ENCODE measurements at regions not wholly inside any gene's neighbourhood (a gene's known extent, or its start where the extent isn't known, plus 50 kb on each side); places are given as distances from the start of the nearest gene placed in this dataset.

DNA sequence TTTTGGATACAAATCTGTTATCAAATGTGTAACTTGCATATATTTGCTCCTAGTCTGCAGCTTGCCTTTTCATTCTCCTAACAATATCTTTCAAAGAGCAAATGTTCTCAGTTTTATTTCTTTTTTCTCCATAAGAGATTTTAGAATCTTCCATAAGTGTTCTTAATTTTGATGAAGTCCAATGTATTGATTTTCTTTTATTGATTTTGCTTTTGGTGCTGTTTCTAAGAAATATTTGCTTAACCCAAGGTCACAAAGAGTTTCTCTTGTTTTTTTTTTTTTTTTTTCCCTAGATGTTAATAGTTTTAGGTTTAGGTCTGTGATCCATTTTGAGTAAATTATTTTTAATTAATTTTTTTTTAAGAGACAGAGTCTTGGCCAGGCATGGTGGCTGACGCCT, 75.8 kb upstream of the SPRED2 start:
- H3K79me2 ChIP-seq (ENCODE audit: insufficient read depth, low read length), result no peaks in the 10 kb centered on the region
- no peak overlapping the region for H3K27ac ChIP-seq (ENCODE audit: low read length)
- no peak overlapping the region for H2AFZ ChIP-seq (ENCODE audit: low read depth, low read length)
- H3K9ac ChIP-seq (ENCODE audit: low read depth, low read length), result no peak overlapping the region
- H3K4me1 ChIP-seq (ENCODE audit: insufficient read depth, low read length), result no peaks in the 10 kb centered on the region
- no peaks in the 10 kb centered on the region for H3K36me3 ChIP-seq (ENCODE audit: insufficient read depth, low read length)
- DNase-seq (no peak), ATAC-seq (ENCODE audit: insufficient read depth, low read depth) (no peak)
- H3K4me3 ChIP-seq (ENCODE audit: low read depth in 1 of 2, low read length in 2 of 2), result no peak overlapping the region
- H3K9me3 ChIP-seq (ENCODE audit: insufficient read depth, low read length, severe bottlenecking), result no peaks in the 10 kb centered on the region
- no peaks in the 10 kb centered on the region for H4K20me1 ChIP-seq (ENCODE audit: insufficient read depth, low read length)
- TF ChIP-seq, protein P1, sequence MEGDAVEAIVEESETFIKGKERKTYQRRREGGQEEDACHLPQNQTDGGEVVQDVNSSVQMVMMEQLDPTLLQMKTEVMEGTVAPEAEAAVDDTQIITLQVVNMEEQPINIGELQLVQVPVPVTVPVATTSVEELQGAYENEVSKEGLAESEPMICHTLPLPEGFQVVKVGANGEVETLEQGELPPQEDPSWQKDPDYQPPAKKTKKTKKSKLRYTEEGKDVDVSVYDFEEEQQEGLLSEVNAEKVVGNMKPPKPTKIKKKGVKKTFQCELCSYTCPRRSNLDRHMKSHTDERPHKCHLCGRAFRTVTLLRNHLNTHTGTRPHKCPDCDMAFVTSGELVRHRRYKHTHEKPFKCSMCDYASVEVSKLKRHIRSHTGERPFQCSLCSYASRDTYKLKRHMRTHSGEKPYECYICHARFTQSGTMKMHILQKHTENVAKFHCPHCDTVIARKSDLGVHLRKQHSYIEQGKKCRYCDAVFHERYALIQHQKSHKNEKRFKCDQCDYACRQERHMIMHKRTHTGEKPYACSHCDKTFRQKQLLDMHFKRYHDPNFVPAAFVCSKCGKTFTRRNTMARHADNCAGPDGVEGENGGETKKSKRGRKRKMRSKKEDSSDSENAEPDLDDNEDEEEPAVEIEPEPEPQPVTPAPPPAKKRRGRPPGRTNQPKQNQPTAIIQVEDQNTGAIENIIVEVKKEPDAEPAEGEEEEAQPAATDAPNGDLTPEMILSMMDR (IDR thresholded peaks at IDR 0.05; ENCODE audit: borderline replicate concordance, extremely low read depth, low read length, poor library complexity, severe bottlenecking), result no peak
- TF ChIP-seq EZH2 (IDR thresholded peaks at IDR 0.05; ENCODE audit: borderline replicate concordance, low read depth, low read length, severe bottlenecking), result no peak
- no peaks in the 10 kb centered on the region for H3K27me3 ChIP-seq (ENCODE audit: insufficient read depth, low read length, poor library complexity)
- H3K4me2 ChIP-seq (ENCODE audit: insufficient read depth, low read length), result no peak overlapping the region

DNA sequence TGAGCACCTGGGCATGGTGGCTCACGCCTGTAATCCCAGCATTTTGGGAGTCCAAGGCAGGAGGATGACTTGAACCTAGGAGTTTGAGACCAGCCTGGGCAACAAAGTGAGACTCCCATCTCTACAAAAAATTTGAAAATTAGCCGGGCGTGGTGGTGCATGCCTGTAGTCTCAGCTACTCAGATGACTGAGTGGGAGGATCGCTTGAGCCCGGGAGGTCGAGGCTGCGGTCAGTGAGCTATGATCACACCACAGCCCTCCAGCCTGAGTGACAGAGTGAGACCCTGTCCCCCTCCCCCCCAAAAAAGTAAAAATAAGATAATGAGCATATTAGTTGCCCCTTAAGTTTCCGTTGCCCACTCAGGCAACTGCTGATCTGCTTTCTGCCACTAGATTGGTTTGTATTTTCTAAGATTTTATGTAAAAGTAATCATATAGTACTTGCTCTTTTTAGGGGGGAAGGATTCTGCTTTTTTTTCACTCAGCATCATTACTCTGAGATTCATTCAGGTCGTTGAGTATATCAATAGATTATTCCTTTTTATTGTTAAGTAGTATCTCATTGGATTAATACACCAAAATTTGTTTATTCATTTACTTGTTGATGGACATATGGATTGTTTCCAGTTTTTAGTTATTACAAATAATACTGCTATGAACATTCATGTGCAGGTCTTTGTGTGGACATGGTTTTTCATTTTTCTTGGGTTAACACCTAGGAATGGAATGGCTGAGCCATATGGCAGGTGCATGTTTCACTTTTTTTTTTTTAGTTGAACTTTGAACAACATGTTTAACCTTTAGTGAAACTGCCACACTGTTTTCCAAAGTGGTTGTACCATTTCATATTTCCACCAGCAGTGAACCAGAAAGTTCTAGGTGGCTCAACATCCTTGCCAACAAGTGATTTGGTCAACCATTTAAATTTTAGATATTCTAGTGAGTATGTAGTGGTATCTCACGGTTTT, 75.0 kb upstream of the SPRED2 start:
- H2AFZ ChIP-seq (ENCODE audit: low read depth, low read length), result no peak overlapping the region
- TF ChIP-seq, protein P1 (IDR thresholded peaks at IDR 0.05; ENCODE audit: borderline replicate concordance, extremely low read depth, low read length, poor library complexity, severe bottlenecking), result no peak
- no peak for TF ChIP-seq EZH2 (IDR thresholded peaks at IDR 0.05; ENCODE audit: borderline replicate concordance, low read depth, low read length, severe bottlenecking)
- ATAC-seq (ENCODE audit: insufficient read depth, low read depth) (no peak), DNase-seq (no peak)
- no peak overlapping the region for H3K4me3 ChIP-seq (ENCODE audit: low read depth in 1 of 2, low read length in 2 of 2)
- H3K79me2 ChIP-seq (ENCODE audit: insufficient read depth, low read length), result no peaks in the 10 kb centered on the region
- H3K27me3 ChIP-seq (ENCODE audit: insufficient read depth, low read length, poor library complexity), result no peaks in the 10 kb centered on the region
- H3K4me1 ChIP-seq (ENCODE audit: insufficient read depth, low read length), result no peaks in the 10 kb centered on the region
- no peak overlapping the region for H3K9ac ChIP-seq (ENCODE audit: low read depth, low read length)
- H3K4me2 ChIP-seq (ENCODE audit: insufficient read depth, low read length), result no peak overlapping the region
- H3K36me3 ChIP-seq (ENCODE audit: insufficient read depth, low read length), result no peaks in the 10 kb centered on the region
- H4K20me1 ChIP-seq (ENCODE audit: insufficient read depth, low read length), result no peaks in the 10 kb centered on the region
- H3K27ac ChIP-seq (ENCODE audit: low read length), result no peak overlapping the region
- no peaks in the 10 kb centered on the region for H3K9me3 ChIP-seq (ENCODE audit: insufficient read depth, low read length, severe bottlenecking)

DNA sequence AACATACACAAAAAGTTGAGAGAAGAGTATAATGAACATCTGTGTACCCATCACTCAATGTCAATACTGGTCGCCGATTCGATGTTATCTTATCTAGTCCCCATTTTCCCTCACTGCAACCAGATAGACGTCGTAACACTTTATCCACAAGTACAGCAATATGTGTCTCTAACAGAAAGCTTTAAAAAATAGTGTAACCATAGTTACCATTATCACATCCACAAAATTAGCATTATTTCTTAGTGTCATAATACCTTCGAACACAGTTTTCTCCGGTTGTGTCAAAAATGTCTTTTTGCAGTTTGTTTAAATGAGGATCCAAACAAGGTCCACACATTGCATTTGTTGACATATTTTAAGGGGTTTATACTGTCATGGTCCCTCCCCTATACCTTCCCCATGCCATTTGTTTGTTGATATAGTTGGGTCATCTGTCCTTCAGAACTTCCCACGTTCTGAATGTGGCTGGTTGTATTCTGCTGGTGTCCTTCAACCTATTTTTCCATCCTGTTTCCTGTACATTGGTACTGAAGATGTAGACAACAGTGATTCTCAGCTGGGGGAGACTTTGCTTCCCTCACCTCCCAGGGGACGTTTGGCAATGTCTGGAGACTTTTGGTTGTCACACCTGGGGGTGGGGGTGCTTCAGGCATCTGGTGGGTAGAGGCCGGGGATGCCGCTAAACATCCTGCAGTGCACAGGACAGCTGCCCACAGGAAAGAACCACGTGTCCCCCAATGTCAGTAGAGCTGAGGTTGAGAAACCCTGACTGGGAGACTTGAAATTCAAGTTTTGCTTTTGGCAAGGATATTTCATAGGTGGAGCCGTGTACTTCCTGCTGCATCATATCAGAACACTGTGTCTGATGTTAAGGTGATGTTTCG, 72.7 kb upstream of the SPRED2 start:
- no peaks in the 10 kb centered on the region for H3K36me3 ChIP-seq (ENCODE audit: insufficient read depth, low read length)
- H2AFZ ChIP-seq (ENCODE audit: low read depth, low read length), result no peak overlapping the region
- no peak for ATAC-seq (ENCODE audit: insufficient read depth, low read depth)
- no peak overlapping the region for H3K4me3 ChIP-seq (ENCODE audit: low read depth in 1 of 2, low read length in 2 of 2)
- no peaks in the 10 kb centered on the region for H3K79me2 ChIP-seq (ENCODE audit: insufficient read depth, low read length)
- H3K4me1 ChIP-seq (ENCODE audit: insufficient read depth, low read length), result no peaks in the 10 kb centered on the region
- no peaks in the 10 kb centered on the region for H3K27me3 ChIP-seq (ENCODE audit: insufficient read depth, low read length, poor library complexity)
- TF ChIP-seq EZH2 (IDR thresholded peaks at IDR 0.05; ENCODE audit: borderline replicate concordance, low read depth, low read length, severe bottlenecking), result no peak
- TF ChIP-seq, protein P1 (IDR thresholded peaks at IDR 0.05; ENCODE audit: borderline replicate concordance, extremely low read depth, low read length, poor library complexity, severe bottlenecking), result no peak
- no peak overlapping the region for H3K4me2 ChIP-seq (ENCODE audit: insufficient read depth, low read length)
- no peak overlapping the region for H3K27ac ChIP-seq (ENCODE audit: low read length)
- no peaks in the 10 kb centered on the region for H4K20me1 ChIP-seq (ENCODE audit: insufficient read depth, low read length)
- H3K9ac ChIP-seq (ENCODE audit: low read depth, low read length), result no peak overlapping the region
- no peaks in the 10 kb centered on the region for H3K9me3 ChIP-seq (ENCODE audit: insufficient read depth, low read length, severe bottlenecking)
- no peak for DNase-seq
